ENCODE measurements at regions not wholly inside any gene's neighbourhood (a gene's known extent, or its start where the extent isn't known, plus 50 kb on each side); places are given as distances from the start of the nearest gene placed in this dataset.
"Not testable (repeated sequence)": the region's sequence is repeated elsewhere in the genome, so short reads cannot be mapped to it uniquely, and the experiment has no call there.

DNA sequence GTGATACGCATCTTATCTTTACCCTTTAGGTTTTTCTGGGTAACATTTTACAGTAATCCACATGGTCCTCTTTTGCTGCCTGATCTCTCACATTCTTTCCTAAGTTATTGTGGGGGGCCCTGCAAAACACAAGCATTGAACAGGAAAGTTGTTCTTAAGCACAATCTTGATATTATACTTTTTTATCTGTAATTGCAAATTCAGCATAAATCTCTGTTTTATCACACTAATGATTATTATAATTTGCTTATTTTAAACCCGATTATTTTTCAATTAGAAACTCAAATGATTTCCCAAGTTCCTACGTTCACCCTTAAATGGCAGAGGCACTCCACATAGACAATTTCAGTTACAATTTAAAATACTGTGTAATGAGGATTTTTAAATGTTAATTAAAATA is 386.0 kb upstream of the GYPC start:
- no peak for DNase-seq

DNA sequence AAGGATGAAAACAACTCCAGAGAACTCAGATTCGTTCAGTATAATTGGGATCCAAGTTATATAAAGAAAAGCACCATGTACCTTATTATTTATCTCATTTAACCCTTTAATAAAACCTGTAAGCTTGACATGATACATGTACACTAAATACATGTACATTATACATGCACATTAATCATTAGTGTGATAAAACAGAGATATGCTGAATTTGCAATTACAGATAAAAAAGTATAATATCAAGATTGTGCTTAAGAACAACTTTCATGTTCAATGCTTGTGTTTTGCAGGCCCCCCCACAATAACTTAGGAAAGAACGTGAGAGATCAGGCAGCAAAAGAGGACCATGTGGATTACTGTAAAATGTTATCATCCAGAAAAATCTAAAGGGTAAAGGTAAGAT is 385.4 kb upstream of the GYPC start:
- no peak for DNase-seq

DNA sequence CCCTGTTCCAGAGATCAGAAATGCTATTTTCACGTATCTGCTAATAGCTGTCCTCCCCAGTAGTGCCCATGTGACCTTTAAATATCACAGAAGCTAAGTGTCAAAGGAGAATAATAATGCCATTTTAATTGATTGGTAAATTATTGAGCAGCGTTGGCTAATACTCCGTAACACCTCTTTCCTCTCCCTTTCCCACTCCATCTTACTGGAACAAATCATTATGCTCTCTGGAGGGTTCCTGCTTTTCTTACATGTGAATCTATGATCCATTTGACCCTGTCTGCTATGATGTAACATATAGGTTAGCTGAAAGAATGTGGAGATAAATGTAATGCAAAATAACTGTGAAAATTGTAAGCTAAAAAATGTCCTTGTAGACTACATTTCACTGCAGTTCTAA is 383.6 kb upstream of the GYPC start:
- no peak for DNase-seq

DNA sequence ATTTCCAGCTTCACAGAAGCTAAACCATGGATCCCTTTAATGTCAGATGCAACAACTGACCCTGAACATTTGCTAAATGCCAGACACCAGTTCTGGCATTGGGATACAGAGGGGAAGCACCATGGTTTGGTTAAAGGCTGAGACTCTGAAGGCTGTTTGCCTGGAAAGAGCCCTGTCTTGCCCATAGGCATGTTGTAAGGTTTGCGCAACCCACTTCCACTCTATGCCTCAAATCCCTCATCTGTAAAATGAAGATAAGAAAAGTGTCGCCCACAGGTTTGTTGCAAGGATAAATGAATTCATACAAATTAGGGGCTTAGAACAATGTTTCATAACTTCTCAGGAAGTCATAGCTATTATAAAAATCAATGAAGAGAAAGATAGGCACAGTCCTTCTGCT is 380.9 kb upstream of the GYPC start:
- DNase-seq: no peak

DNA sequence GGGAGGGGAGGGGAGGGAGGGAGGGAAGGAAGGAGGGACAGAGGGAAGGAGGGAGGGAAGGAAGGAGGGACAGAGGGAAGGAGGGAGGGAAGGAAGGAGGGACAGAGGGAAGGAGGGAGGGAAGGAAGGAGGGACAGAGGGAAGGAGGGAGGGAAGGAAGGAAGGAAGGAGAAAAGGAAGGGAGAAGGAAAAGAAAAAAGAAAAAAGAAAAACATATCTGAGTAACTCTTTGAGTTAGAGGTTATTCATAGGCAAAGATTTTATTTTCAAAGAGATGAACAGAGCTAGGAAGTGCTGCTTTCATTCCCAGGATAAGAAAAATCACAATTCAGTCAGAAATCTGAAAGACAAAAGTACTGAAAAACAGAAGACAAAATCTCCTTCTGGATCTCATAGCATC is 379.7 kb upstream of the GYPC start:
- not testable (repeated sequence) for DNase-seq

DNA sequence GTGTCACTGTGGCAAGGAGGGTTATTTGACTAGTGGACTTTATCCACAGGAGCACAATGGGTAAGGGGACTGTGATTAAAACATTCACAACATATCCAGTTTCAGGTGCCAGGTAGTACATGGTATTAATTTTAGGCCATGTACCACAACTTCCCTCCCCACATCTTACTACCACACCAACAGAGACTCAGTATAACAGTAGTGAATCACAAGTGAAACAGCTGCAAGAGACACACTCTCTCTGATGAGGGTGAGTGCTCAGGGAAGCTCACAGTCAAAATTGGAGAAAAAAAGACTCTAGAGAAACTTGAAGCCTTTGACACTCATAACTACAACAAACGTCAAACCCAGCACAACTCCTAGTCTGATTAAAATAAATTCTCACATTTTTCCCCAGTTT is 367.6 kb upstream of the GYPC start:
- no peak for DNase-seq

DNA sequence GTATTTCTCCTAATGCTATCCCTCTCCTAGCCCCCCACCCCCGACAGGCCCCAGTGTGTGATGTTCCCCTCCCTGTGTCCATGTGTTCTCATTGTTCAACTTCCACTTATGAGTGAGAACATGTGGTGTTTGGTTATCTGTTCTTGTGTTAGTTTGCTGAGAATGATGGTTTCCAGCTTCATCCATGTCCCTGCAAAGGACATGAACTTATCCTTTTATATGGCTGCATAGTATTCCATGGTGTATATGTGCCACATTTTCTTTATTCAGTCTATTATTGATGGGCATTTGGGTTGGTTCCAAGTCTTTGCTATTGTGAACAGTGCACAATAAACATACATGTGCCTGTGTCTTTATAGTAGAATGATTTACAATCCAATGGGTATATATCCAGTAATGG is 362.0 kb upstream of the GYPC start:
- not testable (repeated sequence) for DNase-seq

DNA sequence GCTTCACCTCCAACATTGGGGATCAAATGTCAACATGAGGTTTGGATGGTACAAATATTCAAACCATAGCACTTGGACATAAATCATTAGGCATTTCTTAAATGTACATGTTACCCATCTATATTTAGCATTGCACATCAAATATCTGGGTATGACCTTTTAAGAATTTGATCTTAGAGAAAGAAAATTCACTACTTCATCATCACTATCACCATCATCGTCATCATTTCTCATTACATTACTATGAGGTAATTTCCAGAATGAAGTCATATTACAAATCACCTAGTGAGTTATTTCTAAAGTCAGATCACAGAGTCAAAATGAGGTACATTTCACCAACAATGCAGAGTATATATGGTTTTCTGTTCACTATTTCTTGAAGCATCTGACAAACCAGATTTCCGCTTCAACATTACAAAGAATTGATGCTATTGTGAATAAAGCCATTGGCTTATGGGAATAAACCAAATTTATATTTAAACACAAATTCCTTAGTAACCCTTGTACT is 356.4 kb upstream of the GYPC start:
- no peak for DNase-seq

DNA sequence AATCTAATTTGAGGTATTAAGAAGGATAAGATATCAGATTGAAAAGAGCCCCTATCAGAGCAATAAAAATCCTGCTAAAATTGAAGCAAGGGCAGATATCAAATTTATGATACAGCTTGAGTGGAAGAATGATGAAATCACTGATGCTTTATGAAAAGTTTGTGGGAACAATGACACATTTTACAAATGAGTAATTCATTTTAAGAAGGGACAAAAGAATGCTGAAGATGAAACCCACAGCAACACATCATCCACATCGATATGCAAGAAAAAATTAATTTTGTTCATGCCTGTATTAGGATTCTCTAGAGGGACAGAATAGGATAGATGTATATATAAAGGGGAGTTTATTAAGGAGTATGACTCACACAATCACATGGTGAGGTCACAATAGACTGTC is 355.6 kb upstream of the GYPC start:
- DNase-seq: no peak

DNA sequence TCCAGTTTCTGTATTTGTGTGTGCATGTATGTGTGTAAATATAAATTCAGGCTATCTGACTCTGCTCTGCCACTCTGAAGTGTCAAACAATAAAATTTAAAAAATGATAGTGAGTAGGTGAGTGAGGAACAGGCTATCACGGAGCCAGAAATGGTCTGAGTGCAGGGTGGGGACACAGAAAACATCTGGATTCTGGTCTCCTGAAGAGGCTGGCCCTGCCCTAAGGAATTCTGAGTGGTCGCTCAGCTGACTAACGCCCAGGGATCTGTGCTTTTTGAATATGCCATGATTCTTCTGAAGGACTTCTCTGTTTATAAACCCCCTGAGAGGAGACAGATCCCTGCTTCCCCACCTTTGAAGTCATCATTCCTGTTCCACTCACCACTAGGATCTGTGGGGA is 353.9 kb upstream of the GYPC start:
- DNase-seq: no peak

DNA sequence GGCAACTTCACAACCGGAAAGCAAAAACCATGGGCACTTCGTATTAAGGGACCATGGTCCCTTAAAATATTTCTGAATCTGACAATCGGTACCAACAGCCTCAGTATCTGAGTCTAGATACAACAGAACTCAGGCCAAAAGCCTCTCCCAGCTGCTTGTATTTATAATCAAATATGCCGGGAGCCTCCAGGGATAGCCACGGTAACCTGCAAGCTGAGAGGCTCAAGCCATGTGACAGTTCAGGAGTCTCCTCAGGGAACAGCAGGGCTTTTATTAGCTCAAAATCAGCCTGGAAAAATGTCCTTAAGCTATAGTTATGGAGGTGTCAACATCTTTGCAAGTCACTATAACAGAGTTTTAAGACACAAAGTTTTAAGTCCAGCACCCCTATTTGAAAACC is 352.8 kb upstream of the GYPC start:
- no peak for DNase-seq

DNA sequence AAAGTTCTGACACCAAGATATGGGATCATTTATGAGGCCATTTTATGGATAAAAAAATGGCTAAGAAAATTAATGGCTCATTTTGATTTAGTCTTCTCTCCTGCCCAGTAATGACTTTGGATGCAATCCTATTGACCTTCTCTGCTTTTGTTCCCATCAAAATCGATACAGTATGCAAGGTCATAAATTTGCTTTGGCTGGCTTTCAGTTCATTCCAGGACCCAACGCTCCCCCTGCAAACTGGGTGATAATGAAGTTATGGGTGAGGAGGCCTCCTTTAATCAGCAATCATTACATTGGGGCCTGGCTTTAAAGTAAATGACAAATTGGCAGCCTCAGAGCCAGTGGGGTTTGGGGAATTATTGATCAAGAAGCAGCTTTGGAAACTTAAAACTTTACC is 351.8 kb upstream of the GYPC start:
- no peak for DNase-seq

DNA sequence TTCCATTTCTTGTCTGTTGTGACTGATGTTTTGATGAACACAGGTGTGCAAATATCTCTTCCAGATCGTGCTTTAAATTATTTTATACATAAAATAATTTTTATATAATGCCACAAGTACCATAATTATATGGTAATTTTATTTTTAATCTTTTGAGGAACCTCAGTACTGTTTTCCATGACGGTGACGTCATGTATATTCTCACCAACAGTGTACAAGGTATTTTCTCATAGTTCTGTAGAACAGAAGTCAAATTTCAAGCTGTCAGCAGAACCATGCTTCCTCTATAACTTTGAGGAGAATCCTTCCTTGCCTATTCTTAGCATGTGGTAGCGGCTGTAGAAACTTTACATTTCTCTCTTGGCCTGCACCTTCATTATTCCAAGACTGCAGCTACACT is 349.4 kb upstream of the GYPC start:
- DNase-seq: no peak

DNA sequence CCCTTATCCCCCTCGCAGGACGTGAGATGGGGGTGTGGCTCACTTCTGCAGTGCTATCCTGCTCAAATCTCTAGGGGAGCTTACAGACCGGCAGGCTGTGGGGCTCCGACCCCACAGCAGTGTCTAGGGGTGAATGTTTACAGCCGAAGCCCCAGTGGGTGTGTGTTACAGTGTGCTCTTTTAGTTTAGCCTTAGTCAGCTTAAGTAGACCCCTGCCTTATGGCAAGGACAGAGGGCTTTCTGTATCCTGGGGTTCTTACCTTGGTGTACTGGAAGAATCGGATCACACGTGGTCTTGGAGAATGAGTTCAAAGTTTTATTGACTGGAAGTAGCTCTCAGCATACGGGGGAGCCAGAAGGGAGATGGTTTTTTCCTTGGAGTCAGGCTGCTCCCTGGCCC is 348.2 kb upstream of the GYPC start:
- no peak for DNase-seq

DNA sequence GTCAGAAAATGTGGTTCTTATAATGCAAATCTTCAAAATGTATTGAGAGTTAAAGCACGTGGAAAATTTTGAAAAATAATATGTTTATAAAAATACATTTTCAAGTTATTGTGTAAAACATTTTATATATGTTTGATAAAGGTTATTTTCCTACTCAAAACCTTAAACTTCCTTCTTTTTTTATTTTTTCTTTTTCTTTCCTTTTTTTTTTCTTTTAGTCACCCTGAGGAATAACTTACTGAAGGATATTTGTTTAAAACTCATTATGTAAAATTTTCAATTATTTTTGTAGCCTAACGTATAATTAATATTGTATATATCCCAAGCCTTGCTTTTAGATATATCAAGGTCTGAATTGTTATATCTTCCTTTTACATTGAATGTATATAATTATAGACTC is 346.8 kb upstream of the GYPC start:
- no peak for DNase-seq

DNA sequence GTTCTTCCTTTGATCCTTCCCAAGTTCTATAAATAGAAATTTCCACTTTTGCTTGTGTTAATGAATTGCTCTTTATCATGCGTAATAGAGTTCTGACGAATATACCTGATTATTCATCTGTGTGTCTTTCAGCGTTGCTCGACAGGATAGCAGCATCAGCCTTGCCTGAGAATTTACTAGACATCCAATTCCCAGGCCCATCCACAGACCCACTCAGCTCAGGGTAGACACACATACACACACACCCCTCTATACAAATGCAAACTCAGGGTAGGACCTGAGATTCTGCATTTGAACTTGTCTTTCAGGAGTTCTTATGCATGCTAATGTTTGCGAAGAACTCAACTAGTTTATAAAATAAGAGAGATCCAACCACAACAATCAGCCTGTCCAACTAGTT is 343.4 kb upstream of the GYPC start:
- no peak for DNase-seq

DNA sequence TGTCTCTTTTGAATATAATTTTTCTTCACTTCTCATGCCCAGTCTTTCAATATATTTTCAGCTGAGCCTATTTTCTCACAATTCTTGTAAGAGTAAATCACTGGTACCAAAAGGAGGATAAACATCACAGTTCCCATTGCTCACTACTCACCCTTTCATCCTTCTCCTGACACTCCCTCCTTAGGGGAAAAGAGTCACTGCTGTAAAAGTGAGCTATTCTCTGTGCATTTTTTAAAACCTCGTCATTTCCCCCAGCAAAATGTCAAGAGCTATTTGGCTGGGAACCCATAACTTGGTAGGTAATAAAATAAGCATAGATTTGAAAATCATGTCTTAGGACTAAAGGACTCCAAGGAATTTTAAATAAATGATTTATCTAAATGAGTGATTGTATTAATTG is 340.1 kb upstream of the GYPC start:
- DNase-seq: no peak

DNA sequence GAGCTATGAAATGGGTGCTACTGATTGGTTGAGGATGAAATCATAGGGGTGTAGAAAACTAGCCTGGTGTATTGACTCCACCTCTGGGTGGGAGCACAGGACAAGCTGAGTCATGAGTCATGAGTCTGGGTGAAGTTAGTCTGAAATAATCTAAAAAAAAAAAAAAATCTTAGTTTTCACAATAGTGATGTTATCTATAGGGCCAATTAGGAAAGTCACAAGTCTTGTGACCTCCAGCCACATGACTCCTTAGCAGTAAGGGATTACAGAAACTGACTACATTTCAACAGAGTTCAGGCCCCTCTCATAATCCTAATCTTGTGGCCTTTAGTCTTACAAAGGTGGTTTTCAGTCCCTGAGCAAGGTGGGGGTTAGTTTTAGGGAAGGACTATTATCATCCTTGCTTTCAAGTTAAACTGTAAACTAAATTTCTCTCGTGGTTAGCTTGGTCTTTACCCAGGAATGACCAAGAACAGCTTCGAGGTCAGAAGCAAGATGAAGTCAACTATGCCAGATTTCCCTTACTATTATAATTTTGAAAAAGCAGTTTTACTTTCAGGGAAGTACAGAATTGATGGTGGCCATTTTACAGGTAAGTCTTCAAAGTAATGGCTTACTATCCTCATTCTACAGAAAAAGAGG is 338.0 kb upstream of the GYPC start:
- DNase-seq: no peak

DNA sequence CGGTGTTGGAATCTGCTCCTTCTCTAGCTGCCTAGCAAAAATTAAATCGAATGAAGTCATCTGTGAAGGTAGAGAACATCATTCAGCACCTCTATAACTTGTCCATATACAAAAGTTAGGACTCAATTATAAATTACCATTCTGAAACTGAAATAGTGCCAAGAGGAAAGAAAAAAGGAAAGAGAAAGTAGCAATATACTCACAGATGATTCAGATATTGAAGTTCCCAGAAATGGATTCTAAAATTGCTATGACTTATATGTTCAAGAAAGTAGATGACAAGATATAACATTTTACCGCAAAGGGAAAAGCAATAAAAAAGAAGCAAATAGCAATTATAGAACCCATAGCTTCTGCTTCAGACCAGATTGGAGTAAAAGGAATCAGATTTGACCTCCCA is 333.6 kb upstream of the GYPC start:
- no peak for DNase-seq

DNA sequence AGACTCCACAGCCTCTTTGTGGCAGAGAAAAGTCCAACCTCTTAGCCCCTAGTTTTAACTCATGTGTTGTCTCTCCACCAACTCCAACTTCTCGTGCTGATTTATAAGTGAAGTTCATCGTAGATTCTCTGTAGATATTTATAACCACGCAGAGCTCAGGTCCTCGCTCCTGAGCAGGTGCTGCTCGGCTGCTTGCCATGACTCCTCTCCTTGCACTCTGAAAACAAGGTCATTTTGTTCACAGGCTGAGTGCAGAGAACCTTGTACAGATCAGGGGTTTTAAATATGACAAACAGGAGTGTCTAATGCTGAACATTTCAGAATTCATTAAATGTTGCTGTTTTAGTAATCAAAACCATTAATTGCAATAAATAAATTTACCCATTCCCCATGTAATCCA is 330.8 kb upstream of the GYPC start:
- no peak for DNase-seq

DNA sequence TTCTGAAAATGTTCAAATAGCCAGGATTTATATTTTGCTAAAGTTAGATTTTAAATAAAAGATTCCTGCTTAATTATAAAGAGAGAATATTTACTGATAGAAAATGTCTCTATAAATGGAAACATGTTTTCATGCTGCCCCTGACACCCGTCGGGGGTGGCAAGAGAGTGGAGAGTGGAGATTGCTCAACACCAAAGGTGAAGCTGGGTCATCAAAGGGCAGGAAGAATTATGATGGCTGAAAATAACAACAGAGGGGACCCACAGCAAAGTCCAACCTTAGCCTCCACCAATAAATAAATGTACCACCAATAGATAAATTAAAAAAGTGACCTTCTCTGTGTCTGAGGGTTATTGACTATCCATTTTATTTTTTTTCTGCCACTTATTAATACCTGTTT is 326.8 kb upstream of the GYPC start:
- DNase-seq: no peak

DNA sequence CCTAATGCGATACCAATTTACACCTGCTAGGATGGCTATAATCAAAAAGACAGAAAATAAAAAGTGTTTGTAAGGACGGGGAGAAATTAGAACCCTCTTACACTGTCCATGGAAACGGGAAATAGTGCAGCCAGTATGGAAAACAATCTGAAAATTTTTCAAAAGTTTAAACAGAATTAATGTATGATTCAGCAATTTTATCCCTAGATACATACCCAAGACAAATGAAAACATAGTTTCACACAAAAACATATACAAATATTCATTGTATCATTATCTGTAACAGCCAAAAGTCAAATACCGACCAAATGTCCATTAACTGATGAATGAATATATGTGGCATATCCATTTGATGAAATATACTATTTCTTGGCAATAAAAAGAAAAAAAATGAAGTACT is 313.5 kb upstream of the GYPC start:
- DNase-seq: no peak

DNA sequence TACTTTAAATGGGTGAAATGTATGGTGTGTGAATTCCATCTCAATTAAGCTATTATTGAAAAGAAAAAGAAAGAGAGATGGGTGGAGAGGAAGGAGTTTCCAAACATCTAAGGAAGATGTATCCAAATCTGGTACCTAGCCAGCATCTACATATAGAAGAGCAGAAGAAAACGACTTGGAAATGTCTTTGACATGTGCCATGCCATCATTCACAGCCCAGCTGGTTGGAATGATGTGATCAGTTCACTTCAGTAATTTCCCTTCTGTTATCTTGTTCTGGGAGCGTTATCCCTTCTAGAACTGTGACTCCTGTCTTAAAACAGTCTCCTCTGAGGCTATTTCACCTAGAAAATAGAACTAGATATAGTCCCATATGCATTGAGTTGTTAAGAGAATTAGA is 312.8 kb upstream of the GYPC start:
- no peak for DNase-seq

DNA sequence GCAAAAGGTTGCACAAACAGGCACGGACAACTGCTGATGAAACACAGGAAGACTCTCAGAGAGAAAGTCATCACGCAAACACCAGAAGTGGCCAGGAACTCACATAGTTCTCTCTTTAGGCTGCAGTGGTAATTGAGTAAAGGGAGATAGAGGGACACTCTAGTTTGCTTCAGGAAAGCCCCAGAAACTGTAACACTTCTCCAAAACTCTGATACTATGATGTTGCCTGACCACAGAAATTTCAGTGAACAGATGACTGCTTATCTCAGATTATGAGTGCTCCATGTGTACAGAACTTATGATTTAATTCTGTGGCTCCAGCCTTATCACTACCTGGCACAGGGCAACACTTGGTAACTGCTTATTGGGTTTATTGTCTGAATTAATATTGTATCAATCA is 311.5 kb upstream of the GYPC start:
- no peak for DNase-seq

DNA sequence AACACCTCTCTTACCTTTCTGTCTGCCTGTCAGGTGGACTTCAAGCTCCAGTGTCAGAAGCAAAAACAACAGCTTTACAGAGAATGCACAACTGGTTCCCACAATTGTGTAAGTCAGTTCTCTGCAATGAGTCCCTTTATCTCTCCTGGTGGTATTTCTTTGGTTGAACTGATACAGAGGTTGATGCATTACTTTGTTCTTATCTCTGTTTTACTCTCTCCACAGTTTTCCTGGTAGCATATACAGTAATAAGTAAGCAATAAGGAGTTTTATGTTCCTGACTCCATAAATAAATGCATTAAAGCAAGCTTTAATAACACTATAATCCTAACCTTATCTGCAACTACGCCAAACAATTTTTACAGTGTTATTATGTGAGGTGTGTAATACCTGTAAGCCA is 310.3 kb upstream of the GYPC start:
- no peak for DNase-seq

DNA sequence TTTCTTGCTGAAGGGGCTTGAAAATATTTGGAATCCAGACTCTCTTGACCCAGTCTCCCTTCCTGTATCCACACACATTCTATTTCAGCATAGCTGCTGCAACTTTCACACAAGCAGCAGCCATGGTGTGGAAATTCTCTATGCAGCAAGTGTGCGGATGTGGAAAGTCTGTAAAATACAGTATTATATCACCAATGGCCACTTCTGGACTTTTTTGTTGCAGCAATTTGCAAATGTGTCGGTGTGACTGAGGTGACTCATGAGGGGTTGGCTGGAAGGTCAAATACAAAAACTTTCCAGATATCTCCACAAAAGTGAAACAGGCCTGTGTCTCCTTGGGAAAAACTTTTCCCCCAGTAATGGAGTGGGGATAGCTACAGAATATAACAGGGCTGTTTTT is 299.3 kb upstream of the GYPC start:
- DNase-seq: no peak

All from GOT3 (cell line).